ENCODE measurements at regions not wholly inside any gene's neighbourhood (a gene's known extent, or its start where the extent isn't known, plus 50 kb on each side); places are given as distances from the start of the nearest gene placed in this dataset.
"Not testable (repeated sequence)": the region's sequence is repeated elsewhere in the genome, so short reads cannot be mapped to it uniquely, and the experiment has no call there.

DNA sequence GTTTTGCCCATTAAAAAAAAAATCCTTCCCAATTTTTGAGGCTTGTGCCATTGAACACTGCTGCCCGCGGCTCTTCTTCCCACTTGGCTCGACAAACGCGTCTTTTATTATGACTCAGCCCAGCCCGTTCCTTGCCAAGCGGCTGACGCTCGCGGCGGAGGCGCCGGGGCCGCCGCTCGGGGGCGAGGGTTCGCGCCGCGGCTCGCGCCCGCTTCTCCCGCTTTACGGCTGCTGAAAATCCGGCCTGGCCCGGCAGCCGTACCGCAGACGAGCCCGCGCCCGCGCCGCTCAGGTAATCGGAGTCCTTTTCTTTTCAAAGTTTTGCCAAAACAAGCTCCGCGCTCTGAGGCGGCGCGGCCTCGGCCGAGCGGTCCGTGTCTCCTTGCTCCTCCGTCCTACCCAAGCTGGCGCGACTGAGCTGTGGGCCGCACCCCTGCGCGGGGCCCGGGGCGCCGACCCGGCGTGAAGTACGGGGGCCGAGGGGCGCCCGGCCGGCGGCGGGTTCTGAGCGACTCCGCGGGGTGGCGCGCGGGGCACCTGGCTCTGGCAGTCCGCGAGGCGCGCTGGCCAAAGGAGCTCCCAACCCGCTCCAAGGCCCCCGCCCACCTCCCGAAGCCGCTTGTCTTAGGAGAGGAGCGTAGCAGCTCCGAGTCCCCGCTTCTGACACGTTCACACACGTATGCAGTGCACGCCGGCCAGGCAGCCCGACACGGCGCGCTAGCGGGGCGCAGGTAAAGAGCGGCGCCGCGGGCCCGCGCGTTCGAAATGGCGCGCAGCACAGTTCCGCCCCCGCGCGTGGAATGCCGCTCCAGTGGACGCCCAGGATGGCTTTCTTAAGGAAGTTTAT is 418.2 kb upstream of the NAALADL2 start:
- DNase-seq (ENCODE audit: missing footprints) (peak; percentile 88), ATAC-seq (peak; percentile 89)
- intact Hi-C loops (cut with DNase I): loop anchor here (5.0 to 10.0 kb wide), 2 partner anchors 56 to 1046 kb away; partner anchors contain the start of gene NLGN1

DNA sequence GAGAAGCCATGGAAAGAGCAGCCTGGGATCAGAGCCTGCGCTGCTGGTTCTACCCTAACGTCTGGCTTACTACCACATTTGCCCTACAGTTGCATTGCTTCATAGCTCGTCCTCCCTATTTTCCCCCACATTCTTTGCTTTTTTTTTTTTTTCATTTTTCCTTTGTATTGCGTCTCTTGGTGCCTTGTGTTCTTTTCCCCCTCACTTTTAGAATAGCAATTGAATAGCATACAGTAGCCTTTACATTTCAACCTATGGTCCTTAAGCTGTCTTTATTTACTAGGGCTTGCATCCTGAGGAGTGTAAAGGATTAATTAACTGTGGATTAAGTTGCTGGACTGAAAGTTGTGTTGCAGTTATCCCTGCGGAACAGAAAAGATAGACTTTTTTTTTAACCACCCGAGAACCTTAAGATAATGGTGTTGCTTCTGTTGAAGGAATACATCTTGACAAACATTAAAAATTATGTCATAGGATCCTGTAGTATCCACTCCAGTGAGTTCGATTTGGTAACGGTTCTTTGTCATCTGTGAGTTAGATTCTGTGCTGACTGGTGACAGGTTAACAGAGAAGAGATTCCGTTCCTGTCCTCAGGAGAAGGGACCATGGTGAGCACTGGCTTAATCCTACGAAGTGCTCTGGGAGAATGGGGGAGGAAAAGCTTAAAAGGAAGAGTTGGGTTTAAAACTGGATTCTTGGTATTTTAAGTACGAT is 417.4 kb upstream of the NAALADL2 start:
- intact Hi-C loops (cut with DNase I): loop anchor here (5.0 to 10.0 kb wide), 2 partner anchors 56 to 1047 kb away; partner anchors contain the start of gene NLGN1
- ATAC-seq (no peak), DNase-seq (ENCODE audit: missing footprints) (no peak)

DNA sequence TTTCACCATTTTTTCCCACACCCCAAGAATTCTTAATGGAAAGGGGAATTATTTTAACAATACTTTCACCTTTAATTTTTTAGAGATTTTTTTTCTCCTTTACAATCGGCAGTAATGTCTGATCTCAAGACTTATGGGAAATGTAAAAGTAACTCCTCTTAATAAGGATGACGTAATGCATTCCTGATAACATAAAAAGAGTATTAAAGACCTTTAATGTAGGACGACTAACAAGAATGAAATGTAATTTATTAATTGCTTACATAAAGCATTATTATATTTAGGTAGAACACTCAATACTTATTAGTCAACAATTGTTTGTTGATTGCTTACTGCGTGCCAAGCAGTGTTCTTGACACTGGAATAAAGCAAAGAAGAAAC is 416.8 kb upstream of the NAALADL2 start:
- ATAC-seq: no peak
- no peak for DNase-seq (ENCODE audit: missing footprints)
- intact Hi-C loops (cut with DNase I): loop anchor here (5.0 to 10.0 kb wide), 2 partner anchors 55 to 1047 kb away; partner anchors contain the start of gene NLGN1

DNA sequence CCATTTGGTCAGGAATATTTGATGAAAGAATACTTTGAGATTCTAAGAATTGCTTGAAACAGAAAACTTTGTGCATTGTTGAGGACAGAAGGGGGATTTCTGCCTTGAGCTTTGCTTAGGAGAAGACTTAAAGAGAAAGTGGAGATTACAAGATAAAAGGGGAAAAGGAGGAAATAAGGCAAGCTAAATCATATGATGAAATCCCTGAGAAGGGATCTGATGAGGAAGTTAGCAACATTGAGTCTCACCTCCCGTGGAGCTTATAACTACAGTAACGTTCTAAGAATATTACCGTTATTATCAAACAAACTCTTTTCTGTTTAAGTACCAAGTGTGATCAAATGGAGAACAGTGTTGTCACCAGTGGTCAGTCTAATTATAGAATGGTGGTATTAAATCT is 414.7 kb upstream of the NAALADL2 start:
- no peak for DNase-seq (ENCODE audit: missing footprints)
- intact Hi-C loops (cut with DNase I): loop anchor here (5.0 to 10.0 kb wide), 2 partner anchors 53 to 1050 kb away; partner anchors contain the start of gene NLGN1
- ATAC-seq: no peak

DNA sequence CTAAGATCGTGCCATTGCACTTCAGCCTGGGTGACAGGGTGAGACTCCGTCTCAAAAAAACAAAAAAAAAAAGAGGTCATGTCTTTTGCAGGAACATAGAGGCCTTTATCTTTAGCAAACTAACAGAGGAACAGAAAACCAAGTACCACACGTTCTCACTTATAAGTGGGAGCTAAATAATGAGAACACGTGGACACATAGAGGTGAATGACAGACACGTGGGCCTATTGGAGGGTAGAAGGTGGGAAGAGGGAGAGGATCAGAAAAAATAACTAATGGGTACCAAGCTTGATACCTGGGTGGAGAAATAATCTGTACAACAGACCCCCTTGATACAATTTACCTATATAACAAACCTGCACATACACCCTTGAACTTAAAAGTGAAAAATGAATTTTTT is 401.4 kb upstream of the NAALADL2 start:
- ATAC-seq: no peak

DNA sequence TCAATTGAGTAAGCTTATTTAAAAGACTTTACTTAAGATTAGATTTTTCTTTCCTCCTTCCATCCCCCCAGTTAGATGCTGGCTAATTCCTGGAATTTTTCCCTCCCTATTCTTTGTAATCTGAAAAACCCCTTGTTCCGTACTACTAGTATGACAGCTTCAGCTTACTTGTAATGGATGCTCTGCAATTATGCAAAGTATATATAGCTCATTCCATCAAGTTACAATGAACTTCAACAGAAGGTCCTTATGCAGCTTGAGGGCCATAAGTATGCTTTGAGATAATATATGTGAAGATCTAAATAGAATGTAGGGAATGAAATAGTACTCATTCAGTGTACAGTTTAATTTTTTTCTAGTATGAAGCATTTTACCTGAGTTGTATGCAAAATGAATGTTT is 398.3 kb upstream of the NAALADL2 start:
- intact Hi-C loops (cut with DNase I): no loop called here
- DNase-seq (ENCODE audit: missing footprints) (no peak), ATAC-seq (no peak)

More for the DNA sequence above, 401.4 kb upstream of the NAALADL2 start:
- intact Hi-C loops (cut with DNase I): no loop called here
- DNase-seq (ENCODE audit: missing footprints): no peak

DNA sequence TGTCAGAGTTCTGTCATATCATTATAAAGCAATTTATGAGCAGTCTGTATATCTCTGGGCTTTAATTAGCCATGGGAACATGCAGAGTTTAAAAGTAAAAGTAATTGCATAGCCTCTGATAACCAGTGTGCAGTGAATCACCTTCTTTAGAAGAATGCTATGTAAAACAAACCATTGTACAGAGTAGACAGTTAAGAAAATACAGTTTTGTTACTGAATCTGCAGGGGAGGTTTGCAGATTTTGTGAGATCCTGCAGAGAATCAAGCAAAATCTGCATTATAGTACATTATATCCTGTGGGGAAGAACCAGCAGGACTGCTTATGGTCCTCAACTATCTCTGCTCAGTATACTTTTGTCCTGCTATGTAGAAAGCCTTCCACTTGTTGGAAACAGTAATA is 396.2 kb upstream of the NAALADL2 start:
- ATAC-seq (no peak), DNase-seq (ENCODE audit: missing footprints) (no peak)
- intact Hi-C loops (cut with DNase I): no loop called here

DNA sequence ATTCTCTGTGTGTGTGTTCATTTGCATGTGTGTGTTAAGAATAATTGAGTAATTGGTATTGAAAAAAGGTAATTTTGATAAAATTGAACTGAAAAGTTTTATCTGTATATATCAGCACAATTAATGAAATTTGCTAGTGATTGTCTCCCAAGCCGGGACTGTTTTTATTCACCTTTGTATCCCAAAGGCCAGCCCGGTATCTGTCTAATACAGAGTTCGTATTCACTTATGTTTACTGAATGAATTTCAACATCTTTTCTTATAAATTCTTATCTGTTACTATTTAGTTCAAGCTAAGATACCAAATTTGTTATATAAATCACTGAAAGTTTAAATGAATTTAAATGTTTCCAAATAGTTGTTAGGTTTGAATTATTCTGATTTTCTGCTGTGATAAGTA is 394.0 kb upstream of the NAALADL2 start:
- intact Hi-C loops (cut with DNase I): no loop called here
- DNase-seq (ENCODE audit: missing footprints) (no peak), ATAC-seq (no peak)

DNA sequence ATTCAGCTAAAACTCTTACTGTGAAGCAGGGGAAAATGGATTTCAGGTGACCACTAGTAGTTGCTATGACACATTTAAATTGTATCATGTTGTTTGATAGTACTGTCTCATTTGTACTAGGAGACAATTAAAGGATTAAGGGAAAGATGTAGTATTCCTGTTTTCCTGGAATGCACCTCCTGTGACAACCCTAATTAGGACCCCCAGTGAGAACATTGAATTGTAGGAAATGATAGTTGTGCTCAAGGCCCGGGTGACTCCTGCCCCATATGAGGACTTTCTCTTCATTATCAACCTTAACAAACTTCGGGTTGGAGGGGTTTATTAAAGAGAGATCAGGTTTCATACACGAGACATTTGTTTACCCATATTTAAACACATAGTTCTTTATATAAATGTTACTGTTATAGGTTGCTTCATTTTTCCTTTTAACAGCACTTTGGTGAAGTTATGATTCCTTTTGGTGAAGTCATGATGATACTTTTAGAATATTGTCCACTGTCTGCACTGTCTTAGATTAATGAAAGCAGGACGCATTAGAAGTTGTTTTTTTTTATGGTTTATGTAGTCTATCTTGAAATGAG is 392.6 kb upstream of the NAALADL2 start:
- ATAC-seq (no peak), DNase-seq (ENCODE audit: missing footprints) (no peak)
- intact Hi-C loops (cut with DNase I): no loop called here

DNA sequence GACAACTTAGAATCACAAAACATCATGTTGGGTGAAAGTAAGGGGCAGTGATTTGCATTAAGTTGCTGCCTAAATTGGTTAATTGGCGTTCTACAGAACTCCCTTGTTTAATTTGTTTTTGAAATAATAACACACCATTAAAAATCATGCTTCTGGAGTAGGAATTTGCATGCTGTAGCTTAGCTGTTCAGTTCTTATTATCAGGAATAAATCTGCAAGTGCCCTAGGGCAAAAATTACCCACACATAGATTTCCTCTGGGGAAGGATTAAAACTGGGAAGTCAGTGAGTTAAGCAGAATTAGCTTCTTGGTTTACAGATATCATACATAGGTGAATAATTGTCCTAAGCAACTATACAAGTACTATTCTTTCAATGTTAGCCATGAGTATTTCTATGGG is 381.6 kb upstream of the NAALADL2 start:
- DNase-seq (ENCODE audit: missing footprints) (no peak), ATAC-seq (no peak)
- intact Hi-C loops (cut with DNase I): no loop called here

DNA sequence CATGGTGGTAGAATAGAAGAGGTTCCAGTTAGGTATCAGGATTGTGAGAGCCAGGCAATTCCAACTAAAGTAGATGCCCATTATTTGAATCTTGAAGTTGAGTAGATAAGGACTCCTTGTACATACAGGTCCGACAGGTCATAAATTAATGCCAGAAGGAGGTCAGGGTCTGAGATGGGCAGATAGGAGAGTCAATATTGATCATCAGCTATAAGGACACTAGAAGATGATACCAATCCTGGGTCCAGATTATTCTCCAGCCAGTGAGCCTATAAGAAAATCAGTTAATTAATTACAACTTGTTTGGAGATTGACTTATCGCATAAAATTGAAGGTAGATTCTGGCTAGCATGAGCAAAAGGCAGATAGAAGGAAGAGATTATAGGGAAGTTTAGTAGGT is 378.4 kb upstream of the NAALADL2 start:
- intact Hi-C loops (cut with DNase I): no loop called here
- ATAC-seq (no peak), DNase-seq (ENCODE audit: missing footprints) (no peak)

DNA sequence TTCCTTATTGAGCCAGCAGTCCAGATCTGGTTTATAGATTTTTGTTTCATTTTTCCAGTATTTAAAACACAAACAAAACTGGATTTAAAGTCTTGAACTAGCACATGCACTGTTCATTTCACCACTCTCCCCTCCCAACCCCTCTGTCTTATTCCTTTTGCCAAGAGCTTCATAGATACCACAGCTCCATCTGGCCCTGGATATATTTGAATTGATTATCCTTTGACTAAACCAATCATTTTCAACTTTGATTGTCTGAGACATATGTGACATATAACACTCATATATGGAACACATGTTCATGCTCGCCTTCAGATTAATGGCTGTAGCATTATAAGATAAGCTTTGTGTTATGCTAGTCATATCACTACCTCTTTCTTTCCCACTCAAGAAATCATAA is 376.6 kb upstream of the NAALADL2 start:
- DNase-seq (ENCODE audit: missing footprints) (no peak), ATAC-seq (no peak)
- intact Hi-C loops (cut with DNase I): no loop called here

DNA sequence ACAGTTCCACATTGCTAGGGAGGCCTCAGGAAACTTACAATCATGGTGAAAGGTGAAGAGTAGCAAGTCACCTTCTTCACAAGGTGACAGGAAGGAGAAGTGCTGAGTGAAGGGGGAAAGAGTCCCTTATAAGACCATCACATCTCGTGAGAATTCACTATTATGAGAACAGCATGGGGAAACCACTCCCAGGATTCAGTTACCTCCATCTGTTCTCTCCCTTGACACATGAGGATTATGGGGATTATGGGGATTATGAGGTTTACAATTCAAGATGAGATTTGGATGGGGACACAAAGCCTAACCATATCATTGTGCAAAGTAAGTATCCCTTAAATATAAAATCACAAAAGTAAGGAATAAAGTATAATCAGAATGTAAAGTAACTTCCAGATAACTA is 375.9 kb upstream of the NAALADL2 start:
- intact Hi-C loops (cut with DNase I): no loop called here
- ATAC-seq (no peak), DNase-seq (ENCODE audit: missing footprints) (no peak)

DNA sequence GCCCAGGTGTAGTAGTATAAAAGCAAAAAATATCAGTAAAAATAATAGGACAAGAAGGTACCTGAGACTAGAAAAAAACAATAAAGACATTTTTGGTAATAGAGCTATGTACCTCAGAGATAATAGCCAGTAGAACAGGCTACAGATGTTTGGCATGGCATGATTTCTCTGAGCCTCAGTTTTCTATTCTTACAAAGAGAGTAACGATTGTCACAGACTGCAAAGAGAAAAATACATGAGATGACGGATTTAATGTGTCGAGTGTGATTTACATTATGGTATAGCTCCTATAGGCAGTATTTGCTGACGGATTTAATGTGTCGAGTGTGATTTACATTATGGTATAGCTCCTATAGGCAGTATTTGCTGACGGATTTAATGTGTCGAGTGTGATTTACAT is 375.3 kb upstream of the NAALADL2 start:
- ATAC-seq; DNase-seq (ENCODE audit: missing footprints); intact Hi-C loops (cut with DNase I): not testable (repeated sequence)

DNA sequence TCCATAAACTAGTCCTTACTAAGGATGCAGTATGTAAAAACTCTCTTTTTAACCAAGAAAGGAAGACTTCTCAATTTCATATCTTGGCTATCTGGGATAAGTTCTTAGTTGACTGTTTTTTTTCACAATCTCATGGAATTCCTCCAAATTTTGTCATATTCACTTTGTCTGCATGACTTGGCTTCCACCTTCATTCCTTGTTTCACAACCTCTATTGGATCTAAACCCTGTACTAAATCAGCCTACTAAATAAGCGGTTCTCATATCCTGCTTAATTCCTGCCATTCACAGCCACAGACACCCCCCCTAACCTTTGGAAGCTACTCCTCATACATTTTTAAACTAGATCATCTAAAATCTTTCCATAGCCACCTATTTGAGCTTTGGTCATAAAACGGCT is 370.6 kb upstream of the NAALADL2 start:
- DNase-seq (ENCODE audit: missing footprints): no peak
- intact Hi-C loops (cut with DNase I): no loop called here
- peak; percentile 31 for ATAC-seq

DNA sequence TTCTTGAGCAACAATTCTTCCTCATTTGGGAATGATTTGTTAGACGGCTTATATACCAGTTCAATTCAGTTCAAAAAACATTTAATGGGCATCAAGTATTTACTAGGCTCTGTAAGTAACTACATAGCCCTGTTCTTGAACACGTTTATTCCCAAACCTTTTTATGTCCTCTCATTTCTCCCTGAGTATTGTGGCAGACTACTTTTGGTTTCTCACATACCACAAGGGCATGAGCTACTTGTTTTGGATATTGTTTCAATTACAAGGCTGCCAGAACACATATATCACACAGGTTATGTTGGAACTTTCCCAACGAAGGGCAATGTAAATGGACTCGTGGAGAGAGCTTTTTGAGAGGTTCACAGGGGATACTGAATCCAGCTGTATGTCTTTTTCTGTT is 363.8 kb upstream of the NAALADL2 start:
- no peak for ATAC-seq

DNA sequence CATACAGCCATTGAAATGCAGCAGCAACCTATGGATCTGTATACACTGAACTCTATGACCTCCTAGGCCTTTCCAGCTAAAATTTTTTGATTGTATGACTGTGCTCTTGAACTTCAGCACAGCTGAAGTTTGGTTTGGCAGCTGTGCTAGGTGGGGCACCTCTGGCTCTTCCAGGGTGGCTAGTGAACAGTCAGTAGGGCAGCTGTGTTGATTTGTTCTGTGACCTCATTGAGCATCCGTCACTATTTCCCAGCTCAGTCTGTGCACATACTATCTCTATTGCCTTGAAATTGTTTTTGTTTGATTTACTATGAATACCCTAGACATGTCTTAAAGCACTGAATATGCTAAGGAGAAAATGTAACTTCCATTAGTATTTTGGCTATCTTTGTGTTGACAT is 363.2 kb upstream of the NAALADL2 start:
- no peak for ATAC-seq
- intact Hi-C loops (cut with DNase I): loop anchor here (5.0 kb wide), 1 partner anchor 54 kb away; no protein-coding TSS in a partner anchor
- no peak for DNase-seq (ENCODE audit: missing footprints)

More for the DNA sequence above, 363.8 kb upstream of the NAALADL2 start:
- intact Hi-C loops (cut with DNase I): loop anchor here (5.0 kb wide), 1 partner anchor 53 kb away; no protein-coding TSS in a partner anchor
- no peak for DNase-seq (ENCODE audit: missing footprints)

DNA sequence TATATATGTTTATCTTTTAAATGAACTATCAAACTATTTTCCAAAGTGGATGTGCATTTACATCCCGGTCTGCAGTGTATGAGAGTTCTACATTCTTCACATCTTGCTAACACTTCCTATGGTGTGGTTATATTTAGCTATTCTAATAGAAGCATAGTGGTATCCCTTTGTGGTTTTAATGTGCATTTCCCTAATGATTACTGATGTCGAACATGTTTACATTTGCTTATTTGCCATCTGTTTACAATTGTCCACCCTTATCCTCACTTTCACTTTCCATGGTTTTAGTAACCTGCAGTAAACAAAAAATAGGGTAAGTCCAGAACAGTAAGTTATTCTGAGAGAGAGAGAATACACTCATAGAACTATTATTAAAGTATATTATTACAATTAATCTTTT is 360.5 kb upstream of the NAALADL2 start:
- intact Hi-C loops (cut with DNase I): loop anchor here (5.0 kb wide), 1 partner anchor 56 kb away; no protein-coding TSS in a partner anchor
- no peak for ATAC-seq
- no peak for DNase-seq (ENCODE audit: missing footprints)

DNA sequence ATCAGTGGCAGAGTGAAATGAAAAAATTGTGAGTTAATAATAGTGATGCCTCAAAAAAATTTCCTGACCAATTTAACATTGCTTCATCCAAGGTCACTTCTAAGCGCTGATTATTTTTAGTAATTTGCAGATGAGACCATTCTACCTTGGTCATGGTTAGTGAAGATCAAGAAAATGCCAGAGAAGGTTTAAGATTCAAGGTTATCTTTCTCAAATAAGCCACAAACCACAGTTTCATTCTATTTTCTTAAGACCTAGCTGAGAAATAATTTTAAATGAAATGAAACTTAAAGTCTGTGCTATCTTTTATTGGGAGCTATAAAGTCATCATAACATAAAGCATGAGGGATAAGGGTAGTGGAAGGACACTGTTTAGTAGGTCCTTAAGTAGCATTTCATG is 353.9 kb upstream of the NAALADL2 start:
- no peak for ATAC-seq
- no peak for DNase-seq (ENCODE audit: missing footprints)
- intact Hi-C loops (cut with DNase I): no loop called here
